ENCODE measurements at regions not wholly inside any gene's neighbourhood (a gene's known extent, or its start where the extent isn't known, plus 50 kb on each side); places are given as distances from the start of the nearest gene placed in this dataset.

DNA sequence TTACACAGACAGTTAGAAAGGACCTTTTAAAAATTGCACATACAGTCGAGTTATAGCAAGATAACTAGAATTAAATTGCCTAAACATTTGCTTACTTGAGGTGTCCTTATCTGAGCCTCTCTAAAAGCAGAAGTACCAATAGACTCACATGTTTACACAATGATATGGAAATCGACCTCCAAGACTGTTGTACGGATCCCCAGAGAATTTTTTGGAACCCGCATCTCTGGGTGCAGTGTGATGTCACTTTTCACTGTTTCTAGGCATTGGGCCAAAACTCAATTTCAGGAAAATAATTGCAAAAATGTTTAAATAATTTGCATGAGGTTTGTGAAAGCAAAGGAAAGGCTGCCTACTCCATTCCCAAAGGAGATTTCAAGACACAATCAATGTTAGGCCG, 63.1 kb upstream of the ATG10 start:
- DNase-seq, result no peak
- POLR2A ChIA-PET (ENCODE audit: unreplicated experiment), result no interaction called here

DNA sequence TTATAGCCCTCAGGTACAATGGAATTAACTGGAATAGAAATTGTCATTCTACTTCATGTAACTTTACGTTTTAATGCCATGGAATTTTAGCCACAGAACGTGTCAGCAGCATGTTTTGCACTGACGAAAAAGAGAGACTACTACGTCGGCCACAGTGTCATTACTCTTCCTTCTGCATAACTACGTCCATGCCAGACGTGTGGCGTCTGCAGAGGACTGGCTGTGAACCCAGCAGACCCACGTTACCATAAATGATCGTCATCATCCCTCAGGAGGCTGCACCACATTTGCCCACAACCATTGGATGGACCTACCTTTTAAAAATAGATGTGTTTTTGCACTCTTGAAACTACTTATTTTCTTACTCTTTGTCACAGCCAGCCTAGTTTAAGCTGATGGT, 63.8 kb upstream of the ATG10 start:
- POLR2A ChIA-PET (ENCODE audit: unreplicated experiment), result no interaction called here
- BruUV-seq (replicated peaks), result no TSS peak
- no peak overlapping the region for H2AFZ ChIP-seq

More for the DNA sequence above, 63.1 kb upstream of the ATG10 start:
- H3K4me1 ChIP-seq (replicated peaks; ENCODE audit: insufficient read depth), result peaks cover 12% of the 10 kb centered on the region; the same call in 1 of the 2 replicates
- H3K27ac ChIP-seq, result no peak overlapping the region
- intact Hi-C loops (cut with micrococcal nuclease; ENCODE audit: unreplicated experiment), result no loop called here
- no peaks in the 10 kb centered on the region for H3K27me3 ChIP-seq (ENCODE audit: insufficient read depth, low read depth)
- no peak overlapping the region for H3K4me3 ChIP-seq
- H3K79me2 ChIP-seq (ENCODE audit: low read depth), result no peaks in the 10 kb centered on the region
- H4K20me1 ChIP-seq (ENCODE audit: insufficient read depth), result no peaks in the 10 kb centered on the region
- H3K9me2 ChIP-seq (ENCODE audit: insufficient read depth), result no peaks in the 10 kb centered on the region
- no TSS peak for BruUV-seq (replicated peaks)
- no peaks in the 10 kb centered on the region for H3K36me3 ChIP-seq (ENCODE audit: low read depth)
- no peak overlapping the region for H3K4me2 ChIP-seq
- H3K9me3 ChIP-seq (ENCODE audit: insufficient read depth, low read depth), result no peaks in the 10 kb centered on the region
- no peak overlapping the region for H2AFZ ChIP-seq
- no peak for TF ChIP-seq EZH2 (IDR thresholded peaks at IDR 0.05; ENCODE audit: low read depth)
- TF ChIP-seq, protein P1, sequence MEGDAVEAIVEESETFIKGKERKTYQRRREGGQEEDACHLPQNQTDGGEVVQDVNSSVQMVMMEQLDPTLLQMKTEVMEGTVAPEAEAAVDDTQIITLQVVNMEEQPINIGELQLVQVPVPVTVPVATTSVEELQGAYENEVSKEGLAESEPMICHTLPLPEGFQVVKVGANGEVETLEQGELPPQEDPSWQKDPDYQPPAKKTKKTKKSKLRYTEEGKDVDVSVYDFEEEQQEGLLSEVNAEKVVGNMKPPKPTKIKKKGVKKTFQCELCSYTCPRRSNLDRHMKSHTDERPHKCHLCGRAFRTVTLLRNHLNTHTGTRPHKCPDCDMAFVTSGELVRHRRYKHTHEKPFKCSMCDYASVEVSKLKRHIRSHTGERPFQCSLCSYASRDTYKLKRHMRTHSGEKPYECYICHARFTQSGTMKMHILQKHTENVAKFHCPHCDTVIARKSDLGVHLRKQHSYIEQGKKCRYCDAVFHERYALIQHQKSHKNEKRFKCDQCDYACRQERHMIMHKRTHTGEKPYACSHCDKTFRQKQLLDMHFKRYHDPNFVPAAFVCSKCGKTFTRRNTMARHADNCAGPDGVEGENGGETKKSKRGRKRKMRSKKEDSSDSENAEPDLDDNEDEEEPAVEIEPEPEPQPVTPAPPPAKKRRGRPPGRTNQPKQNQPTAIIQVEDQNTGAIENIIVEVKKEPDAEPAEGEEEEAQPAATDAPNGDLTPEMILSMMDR (conservative IDR thresholded peaks at IDR 0.05), result no peak
- H3F3A ChIP-seq (ENCODE audit: insufficient read depth, low read depth), result 0 out of 2 replicates have a peak, but pooled peaks cover 4% of the 10 kb centered on the region
- CTCF ChIA-PET, result no interaction called here

DNA sequence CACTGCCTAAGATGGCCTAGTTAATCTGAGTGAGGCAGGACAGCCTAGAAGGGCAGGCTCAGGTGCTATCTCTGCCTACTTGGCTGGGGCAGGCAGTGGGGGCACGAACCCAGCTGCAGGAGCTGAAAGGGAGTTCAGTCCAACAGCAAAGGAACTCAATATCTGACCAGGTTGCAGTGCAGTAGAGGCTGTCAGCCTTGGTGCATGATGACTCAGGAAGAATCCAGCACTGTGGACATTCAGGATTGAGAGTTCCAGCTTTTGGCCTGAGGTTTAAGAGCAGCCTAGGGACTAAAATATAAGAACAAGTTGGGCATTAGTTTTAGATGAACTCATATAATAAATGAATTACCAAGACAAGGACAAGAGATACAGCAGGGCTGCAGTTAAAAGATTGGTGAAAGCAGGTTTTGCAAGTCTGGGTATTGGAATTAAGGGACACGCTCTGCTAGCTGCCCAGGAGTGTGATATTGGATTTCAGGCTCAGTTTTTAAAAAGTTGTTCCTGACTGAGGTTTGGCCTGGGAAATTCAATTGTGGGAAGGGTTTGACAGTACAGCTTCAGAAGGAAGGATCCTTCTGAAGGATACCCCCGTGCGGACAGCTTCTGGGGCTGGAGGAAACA, 64.7 kb upstream of the ATG10 start:
- Histone ChIP-seq H3K27ac (no peak overlapping the region), H3K4me2 (no peak overlapping the region), H3K36me3 (ENCODE audit: low read depth) (no peaks in the 10 kb centered on the region), H3K4me3 (no peak overlapping the region), H3K9me2 (ENCODE audit: insufficient read depth) (no peaks in the 10 kb centered on the region), H2AFZ (no peak overlapping the region), H3K27me3 (ENCODE audit: insufficient read depth, low read depth) (no peaks in the 10 kb centered on the region), H3F3A (ENCODE audit: insufficient read depth, low read depth) (0 out of 2 replicates have a peak, but pooled peaks cover 4% of the 10 kb centered on the region), H3K4me1 (replicated peaks; ENCODE audit: insufficient read depth) (peaks cover 12% of the 10 kb centered on the region; the same call in 1 of the 2 replicates), H3K79me2 (ENCODE audit: low read depth) (no peaks in the 10 kb centered on the region), H4K20me1 (ENCODE audit: insufficient read depth) (no peaks in the 10 kb centered on the region), H3K9me3 (ENCODE audit: insufficient read depth, low read depth) (no peaks in the 10 kb centered on the region; the same call in 1 of the 2 replicates)
- TF ChIP-seq EZH2 (IDR thresholded peaks at IDR 0.05; ENCODE audit: low read depth), result no peak
- TF ChIP-seq, protein P1 (conservative IDR thresholded peaks at IDR 0.05), result no peak
- no peak for DNase-seq
- ChIA-PET POLR2A (ENCODE audit: unreplicated experiment) (interaction anchor here (1.2 kb wide), 1 partner anchor 64 kb away, joined by 8 read pairs; no protein-coding TSS in a partner anchor), CTCF (no interaction called here)
- BruUV-seq (replicated peaks), result no TSS peak
- intact Hi-C loops (cut with micrococcal nuclease; ENCODE audit: unreplicated experiment), result no loop called here

More for the DNA sequence above, 63.8 kb upstream of the ATG10 start:
- CTCF ChIA-PET, result no interaction called here
- Histone ChIP-seq H3F3A (ENCODE audit: insufficient read depth, low read depth) (0 out of 2 replicates have a peak, but pooled peaks cover 4% of the 10 kb centered on the region), H3K27me3 (ENCODE audit: insufficient read depth, low read depth) (no peaks in the 10 kb centered on the region), H3K79me2 (ENCODE audit: low read depth) (no peaks in the 10 kb centered on the region), H3K27ac (no peak overlapping the region), H4K20me1 (ENCODE audit: insufficient read depth) (no peaks in the 10 kb centered on the region), H3K9me2 (ENCODE audit: insufficient read depth) (no peaks in the 10 kb centered on the region), H3K4me2 (no peak overlapping the region), H3K9me3 (ENCODE audit: insufficient read depth, low read depth) (no peaks in the 10 kb centered on the region; the same call in 1 of the 2 replicates), H3K36me3 (ENCODE audit: low read depth) (no peaks in the 10 kb centered on the region), H3K4me3 (no peak overlapping the region), H3K4me1 (replicated peaks; ENCODE audit: insufficient read depth) (peaks cover 12% of the 10 kb centered on the region; the same call in 1 of the 2 replicates)
- TF ChIP-seq, protein P1 (conservative IDR thresholded peaks at IDR 0.05), result no peak
- TF ChIP-seq EZH2 (IDR thresholded peaks at IDR 0.05; ENCODE audit: low read depth), result no peak
- no peak for DNase-seq
- intact Hi-C loops (cut with micrococcal nuclease; ENCODE audit: unreplicated experiment), result no loop called here

Data from PC-9 (cell line).